HUDEP-2 (cell line): ENCODE measurements at regions not wholly inside any gene's neighbourhood (a gene's known extent, or its start where the extent isn't known, plus 50 kb on each side); places are given as distances from the start of the nearest gene placed in this dataset.

Experiments used
- DNase-seq, 76 experiments: peaks; one replicate each; lab custom pipeline; 2025; ENCODE audit not compliant: unreplicated experiment in 76 of 76; lab: John Stamatoyannopoulos, UW

- no peak for DNase-seq
Observed at GRCh38 chr16:87067836-87068761, 249.1 kb downstream of the C16orf95 start.

DNA sequence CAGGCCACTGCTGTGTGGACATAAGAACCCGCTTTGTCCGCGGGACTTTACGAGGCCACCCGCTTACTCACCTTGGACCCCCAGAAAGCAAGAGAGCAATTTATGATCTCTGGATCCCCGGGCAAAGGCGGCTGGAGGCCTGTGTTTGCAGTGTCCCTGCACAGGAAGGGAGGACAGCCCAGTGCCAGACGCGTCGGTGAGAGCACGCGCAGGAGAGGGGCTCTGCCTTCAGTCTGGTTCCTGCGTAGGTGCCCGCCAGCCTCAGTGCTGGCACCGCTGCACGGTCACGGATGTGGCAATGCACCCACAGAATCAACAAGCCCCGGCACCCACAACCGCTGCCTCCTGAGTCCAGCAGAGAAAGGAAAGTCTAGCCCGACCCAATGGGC, 248.4 kb downstream of the C16orf95 start:
- DNase-seq = no peak

GRCh38 chr16:87070657-87071056, 246.5 kb downstream of the C16orf95 start:
- DNase-seq = no peak

- DNase-seq = no peak
Observed at GRCh38 chr16:87072101-87072500, 245.1 kb downstream of the C16orf95 start.

GRCh38 chr16:87074641-87075318, 242.4 kb downstream of the C16orf95 start:
- no peak for DNase-seq

- DNase-seq = no peak
Observed at GRCh38 chr16:87075319-87075860, 241.8 kb downstream of the C16orf95 start.

GRCh38 chr16:87076331-87076949, 240.8 kb downstream of the C16orf95 start:
- no peak for DNase-seq

GRCh38 chr16:87076950-87077749, 240.0 kb downstream of the C16orf95 start:
- peak in 57 of 76 experiments; percentile 2 to 67 (median 39) for DNase-seq

DNA sequence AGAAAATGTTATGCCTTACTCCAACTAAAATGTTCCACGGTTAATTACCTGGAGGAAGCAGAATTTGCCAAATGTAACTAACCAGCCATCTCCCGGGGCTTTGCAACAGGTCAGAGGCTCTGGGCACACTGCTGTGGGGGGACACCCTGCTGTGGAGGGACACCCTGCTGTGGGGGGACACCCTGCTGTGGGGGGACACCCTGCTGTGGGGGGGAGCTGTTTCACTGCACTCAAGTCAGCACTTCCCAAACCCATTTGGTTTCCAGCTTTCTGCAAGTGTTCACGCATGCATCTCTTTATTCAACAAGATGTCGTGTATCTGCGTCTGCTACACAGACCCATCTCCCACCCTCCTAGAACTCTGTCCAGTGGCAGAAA, 239.5 kb downstream of the C16orf95 start:
- no peak for DNase-seq

- DNase-seq = no peak
Observed at GRCh38 chr16:87080571-87081167, 236.5 kb downstream of the C16orf95 start.

DNA sequence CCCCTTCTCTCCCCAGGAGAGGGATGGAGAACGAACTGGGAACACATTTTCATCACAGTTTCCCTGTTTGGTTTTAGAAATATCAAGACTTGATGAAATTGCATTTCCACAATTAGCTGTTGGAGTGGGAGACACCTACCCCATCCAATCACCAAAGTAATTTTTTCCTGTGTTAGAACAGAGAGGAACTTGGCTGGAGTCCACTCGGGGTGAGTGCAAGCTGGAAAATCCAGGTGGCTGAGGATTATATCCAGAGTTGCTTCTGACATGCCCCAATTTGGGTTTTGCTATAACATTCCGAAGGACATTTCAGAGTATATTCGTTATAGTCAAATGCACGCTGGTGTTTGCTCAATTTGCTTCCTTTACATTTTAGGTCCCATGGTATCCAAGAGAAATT, 231.8 kb downstream of the C16orf95 start:
- no peak for DNase-seq

- no peak for DNase-seq
Observed at GRCh38 chr16:87086156-87086555, 231.0 kb downstream of the C16orf95 start.

GRCh38 chr16:87086575-87086974, 230.6 kb downstream of the C16orf95 start:
- DNase-seq = no peak

- DNase-seq = no peak
Observed at GRCh38 chr16:87092958-87093357, 224.2 kb downstream of the C16orf95 start.

DNA sequence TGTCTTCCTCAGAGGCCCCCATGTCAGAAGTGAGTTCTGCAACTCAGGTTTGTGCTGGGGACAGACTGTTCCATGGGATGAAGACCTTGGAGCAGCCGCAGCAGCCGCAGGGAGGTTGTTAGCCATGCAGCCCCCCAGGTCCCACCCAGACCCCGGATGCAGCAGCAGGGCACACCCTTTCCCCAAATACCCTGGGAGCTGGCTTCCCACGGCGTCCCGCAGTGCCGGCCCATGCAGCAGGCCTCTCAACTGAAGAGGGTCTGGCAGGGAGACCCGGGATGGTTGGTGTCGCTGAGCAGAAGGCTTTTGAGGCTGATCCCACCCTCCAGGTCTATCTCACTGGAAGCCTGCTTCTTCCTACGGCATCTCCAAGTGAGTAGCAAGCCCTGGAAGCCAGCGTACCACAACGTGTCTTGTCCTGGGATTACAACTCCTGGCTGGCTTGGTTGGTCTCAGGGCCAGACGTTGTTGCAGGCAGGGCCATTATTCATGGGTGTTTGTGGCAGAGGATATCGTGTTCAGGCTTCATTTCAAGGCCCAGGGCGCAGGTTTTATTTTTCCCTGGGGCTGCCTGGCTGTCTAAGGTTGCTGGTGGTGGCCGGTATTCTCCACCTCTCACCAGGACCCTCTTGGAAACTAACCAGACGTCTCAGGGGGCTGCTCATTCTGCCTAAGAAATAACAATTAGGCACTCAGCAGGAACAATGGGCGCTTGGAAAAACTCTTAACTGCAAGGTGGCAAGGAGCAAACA, 223.2 kb downstream of the C16orf95 start:
- DNase-seq = no peak

- no peak for DNase-seq
Observed at GRCh38 chr16:87094556-87094865, 222.7 kb downstream of the C16orf95 start.

DNA sequence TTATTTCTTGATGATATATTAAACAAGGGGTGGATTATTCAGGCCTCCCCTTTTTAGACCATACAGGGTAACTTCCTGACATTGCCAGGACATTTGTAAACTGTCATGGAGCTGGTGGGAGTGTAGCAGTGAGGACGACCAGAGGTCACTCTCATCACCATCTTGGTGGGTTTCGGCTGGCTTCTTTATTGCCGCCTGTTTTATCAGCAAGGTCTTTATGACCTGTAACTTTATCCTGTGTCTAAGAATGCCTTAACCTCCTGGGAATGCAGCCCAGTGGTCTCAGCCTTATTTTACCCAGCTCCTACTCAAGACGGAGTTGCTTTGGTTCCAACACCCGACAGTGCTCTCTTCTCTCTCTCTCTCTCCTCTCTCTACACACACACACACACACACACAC, 221.9 kb downstream of the C16orf95 start:
- DNase-seq = no peak

DNA sequence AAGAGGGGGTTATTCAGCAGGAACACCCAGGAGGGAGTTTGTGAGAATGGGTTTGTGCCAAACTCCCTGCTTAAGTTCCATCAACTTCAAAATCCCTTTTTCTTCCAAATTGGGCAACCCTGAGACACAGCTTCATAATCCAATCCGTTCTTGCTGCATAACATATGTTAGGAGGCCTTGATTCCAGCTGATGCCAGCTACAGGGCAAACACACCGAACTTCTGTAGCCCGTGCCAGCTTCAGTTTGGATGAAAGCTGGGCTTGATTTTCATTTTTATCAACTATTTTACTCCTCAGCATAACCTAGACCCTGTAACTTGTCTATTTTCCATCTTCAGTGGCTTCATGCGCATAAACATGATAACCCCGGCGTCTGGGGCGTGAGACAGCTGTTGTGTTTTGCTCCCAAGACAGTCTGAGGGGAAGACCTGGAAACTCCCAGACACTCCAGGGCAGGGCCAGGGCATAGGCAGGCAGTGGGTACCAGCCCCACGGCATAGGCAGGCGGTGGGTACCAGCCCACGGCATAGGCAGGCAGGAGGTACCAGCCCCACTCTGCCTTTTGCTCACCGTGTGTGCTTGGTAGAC, 220.4 kb downstream of the C16orf95 start:
- no peak for DNase-seq

DNA sequence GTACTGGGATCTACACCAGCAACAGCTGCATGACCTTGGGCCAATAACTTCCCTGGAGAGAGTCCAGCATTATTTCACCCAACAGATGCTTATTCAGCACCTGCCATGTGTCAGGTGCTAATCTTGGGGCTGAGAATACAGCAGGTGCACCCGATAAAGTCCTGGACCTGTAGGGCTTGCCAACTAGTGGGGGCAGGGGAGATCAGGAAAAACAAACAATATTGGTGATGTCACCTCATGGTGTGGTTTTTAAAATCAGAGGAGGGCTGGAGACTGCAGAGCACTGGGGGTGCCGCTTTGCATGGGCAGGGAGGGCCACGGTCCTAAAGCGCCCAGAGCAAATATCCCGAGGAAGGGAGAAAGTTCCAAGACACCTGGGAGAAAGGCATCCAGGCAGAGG, 218.8 kb downstream of the C16orf95 start:
- DNase-seq = no peak
